OCI-LY7 (cell line): ENCODE measurements at regions not wholly inside any gene's neighbourhood (a gene's known extent, or its start where the extent isn't known, plus 50 kb on each side); places are given as distances from the start of the nearest gene placed in this dataset.

Experiments
- CTCF ChIP-seq: fragments of 200-600 bp; sonication (generic); conservative IDR thresholded peaks from 2 replicates; pipeline ENCODE4 v1.5.1; 2014; ENCODE audit warnings: mild to moderate bottlenecking, antibody characterized with exemption, low read length, moderate library complexity, mixed read lengths
- EZH2phosphoT487 ChIP-seq: fragments of 200-600 bp; sonication (generic); IDR thresholded peaks from 2 replicates; pipeline ENCODE4 v1.6.1; 2018; ENCODE audit warnings: low read depth, borderline replicate concordance, mild to moderate bottlenecking, mixed run types, antibody characterized with exemption, low read length, moderate library complexity, mixed read lengths

DNA sequence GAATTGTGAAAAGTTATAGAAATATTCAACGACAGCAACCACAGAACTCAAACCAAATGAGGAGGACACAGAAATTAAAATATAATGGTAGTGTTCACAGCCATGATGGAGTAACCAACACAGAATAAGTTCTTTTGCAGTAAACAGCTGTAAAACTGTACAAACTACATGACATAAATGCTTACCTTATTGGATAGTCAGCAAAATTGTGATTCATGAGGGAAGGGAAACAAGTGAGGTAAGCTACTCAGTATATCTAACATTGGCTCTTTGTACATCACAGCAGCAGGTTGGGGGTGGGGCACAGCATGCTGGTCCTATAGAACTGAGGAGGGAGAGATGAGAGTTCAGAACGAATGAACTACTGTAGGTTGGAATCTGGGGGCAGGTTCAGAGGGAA lies 86.4 kb downstream of the CDC14C start:
- TF ChIP-seq CTCF (no peak), EZH2phosphoT487 (no peak)
